HepG2 (cell line): ENCODE measurements at regions not wholly inside any gene's neighbourhood (a gene's known extent, or its start where the extent isn't known, plus 50 kb on each side); places are given as distances from the start of the nearest gene placed in this dataset.

Source experiments
- ATAC-seq: fragments of 200-7000 bp; cut with Tn5 transposase; 3 replicates; pipeline ENCODE4 v1.9.1; 2020; ENCODE audit warnings: mild to moderate bottlenecking, moderate library complexity
- BruUV-seq: library from RNA; stranded (reverse); fragments of 400-500 nt; replicated peaks from 2 replicates; lab custom pipeline; 2021; lab: Mats Ljungman, UMichigan
- CTCF ChIA-PET: fragments of 300-600 bp; formaldehyde crosslinking; extraction: SDS; loops from one replicate; lab custom pipeline; 2021; ENCODE audit warnings: low total read pairs, inconsistent platforms, low intra/inter-chr PET ratio; lab: Yijun Ruan, JAX
- POLR2A ChIA-PET: fragments of 350-600 bp; sonication (Branson Sonifier 250); formaldehyde crosslinking; loops from one replicate; lab custom pipeline; 2020; ENCODE audit warnings: antibody characterized with exemption, inconsistent platforms; lab: Yijun Ruan, JAX
- DNase-seq: peaks from one replicate; pipeline ENCODE4 v3.0.0-alpha.2; 2015; ENCODE audit warnings: low spot score
- FAIRE-seq: peaks from 3 replicates; lab custom pipeline; 2011; peaks lifted over from hg19 to GRCh38; lab: Jason Lieb, UNC
- H2AFZ ChIP-seq: one replicate; pipeline ENCODE4 v1.6.1; 2011; ENCODE audit warnings: low read length, inconsistent platforms
- H3K27ac ChIP-seq: fragments of 300-600 bp; 3 replicates; pipeline ENCODE4 v1.8.0; 2011; ENCODE audit warnings: mixed run types, mild to moderate bottlenecking, mixed read lengths, low read length, inconsistent platforms; ENCODE audit not compliant: insufficient read depth; ENCODE audit errors: extremely low read length
- H3K27me3 ChIP-seq, 2 experiments: fragments of 200-600 bp in 1 of 2; 2 replicates in 1 of 2; 3 replicates in 1 of 2; pipeline versions ENCODE4 v1.6.0 to v1.8.0; 2011; ENCODE audit warnings: low read length in 2 of 2, mild to moderate bottlenecking in 2 of 2, moderate library complexity in 2 of 2, inconsistent platforms in 1 of 2; ENCODE audit not compliant: insufficient read depth in 2 of 2, control insufficient read depth in 1 of 2
- H3K36me3 ChIP-seq, 2 experiments: fragments of 200-600 bp in 1 of 2; replicated peaks in 1 of 2; 2 replicates in 1 of 2; 3 replicates in 1 of 2; pipeline versions ENCODE4 v1.5.1 to v1.8.0; 2011; ENCODE audit warnings: low read length in 2 of 2, inconsistent platforms in 1 of 2; ENCODE audit not compliant: insufficient read depth in 2 of 2, control insufficient read depth in 1 of 2
- H3K4me1 ChIP-seq: 2 replicates; pipeline ENCODE4 v1.5.1; 2012; ENCODE audit warnings: low read length, inconsistent platforms; ENCODE audit not compliant: insufficient read depth
- H3K4me2 ChIP-seq: 2 replicates; pipeline ENCODE4 v1.6.0; 2011; ENCODE audit warnings: low read depth, low read length, inconsistent platforms
- H3K4me3 ChIP-seq, 3 experiments: fragments of 200-600 bp in 1 of 3; sonication (generic), shearing (Covaris generic) in 1 of 3; replicated peaks in 1 of 3; 2 replicates each; pipeline ENCODE4 v1.5.1; 2011 to 2016; ENCODE audit warnings: low read length in 3 of 3, inconsistent platforms in 2 of 3, low read depth in 2 of 3, mild to moderate bottlenecking in 2 of 3, control low read depth in 1 of 3, mixed read lengths in 1 of 3; ENCODE audit not compliant: insufficient read depth in 1 of 3
- H3K79me2 ChIP-seq: one replicate; pipeline ENCODE4 v1.6.1; 2011; ENCODE audit warnings: low read length, inconsistent platforms; ENCODE audit not compliant: insufficient read depth
- H3K9ac ChIP-seq: 2 replicates; pipeline ENCODE4 v1.6.0; 2011; ENCODE audit warnings: mild to moderate bottlenecking, low read depth, low read length, inconsistent platforms; ENCODE audit not compliant: insufficient read depth
- H3K9me3 ChIP-seq: 2 replicates; pipeline ENCODE4 v1.5.1; 2012; ENCODE audit warnings: mild to moderate bottlenecking, low read length
- H4K20me1 ChIP-seq: 2 replicates; pipeline ENCODE4 v1.6.0; 2011; ENCODE audit warnings: inconsistent platforms, mild to moderate bottlenecking, low read length, moderate library complexity; ENCODE audit not compliant: insufficient read depth
- FOXK1 ChIP-seq: sonication (generic); formaldehyde crosslinking; IDR thresholded peaks from 2 replicates; pipeline ENCODE4 v1.4.0; 2020; ENCODE audit warnings: low read depth, missing genetic modification reagents, borderline replicate concordance
- KLF11 ChIP-seq: IDR thresholded peaks from 2 replicates; pipeline ENCODE4 v1.6.1; 2016; ENCODE audit warnings: missing compliant biosample characterization
- KMT2A ChIP-seq: sonication (generic); formaldehyde crosslinking; IDR thresholded peaks from 2 replicates; pipeline ENCODE4 v1.4.0; 2020; ENCODE audit warnings: missing genetic modification reagents
- TEAD2 ChIP-seq: sonication (generic); formaldehyde crosslinking; IDR thresholded peaks from 2 replicates; pipeline ENCODE4 v1.9.0; 2021; ENCODE audit warnings: missing genetic modification reagents
- USF2 ChIP-seq, 2 experiments: sonication (generic) in 1 of 2; formaldehyde crosslinking in 1 of 2; IDR thresholded peaks; 2 replicates each; pipeline versions ENCODE4 v1.5.1 to v1.6.1; 2011 to 2020; ENCODE audit warnings: borderline replicate concordance in 1 of 2, low read depth in 1 of 2, low read length in 1 of 2, mild to moderate bottlenecking in 1 of 2, missing genetic modification reagents in 1 of 2, moderate library complexity in 1 of 2
- ZBTB39 ChIP-seq: sonication (generic); formaldehyde crosslinking; IDR thresholded peaks from 2 replicates; pipeline ENCODE4 v1.5.0; 2020; ENCODE audit warnings: missing genetic modification reagents
- ZNF260 ChIP-seq: sonication (generic); formaldehyde crosslinking; IDR thresholded peaks from 2 replicates; pipeline ENCODE4 v1.4.0; 2020; ENCODE audit warnings: missing genetic modification reagents, low read depth, mild to moderate bottlenecking, borderline replicate concordance
- WGBS: methylation state at CpG from one replicate; pipeline ENCODE4 v1.1.6; 2017; ENCODE audit warnings: low lambda C conversion rate; 5-methylcytosine and 5-hydroxymethylcytosine counted together
- in situ Hi-C: cut with HindIII; loops from 2 replicates; pipeline ENCODE4 v1.10.0; 2017; ENCODE audit warnings: low pct_unique_long_range_greater_than_20kb; ENCODE audit not compliant: extremely low pct_ligation_motif_present
- intact Hi-C: fragments of 100-400 bp; cut with micrococcal nuclease; formaldehyde crosslinking; loops from one replicate; pipeline ENCODE4 v1.10.0; 2022; ENCODE audit not compliant: unreplicated experiment

GRCh38 chr18:39500306-39500705 is 1934.7 kb upstream of the CELF4 start:
- H3K4me1 ChIP-seq, result peaks cover 2% of the 10 kb centered on the region
- WGBS, result 91% methylated on average over 3 of the region's 3 CpGs
- H3K9me3 ChIP-seq, result no peaks in the 10 kb centered on the region
- H3K27ac ChIP-seq, result no peak overlapping the region
- H3K79me2 ChIP-seq, result no peaks in the 10 kb centered on the region
- H3K4me3 ChIP-seq, result no peak overlapping the region
- TF ChIP-seq KLF11 (CRISPR knock-in tag) (no peak), TEAD2 (CRISPR knock-in tag) (no peak), FOXK1 (CRISPR knock-in tag) (no peak), ZBTB39 (CRISPR knock-in tag) (no peak)
- H2AFZ ChIP-seq, result no peak overlapping the region
- ATAC-seq (no peak), DNase-seq (no peak), FAIRE-seq (no peak)
- H4K20me1 ChIP-seq, result no peaks in the 10 kb centered on the region
- no peak overlapping the region for H3K9ac ChIP-seq
- in situ Hi-C loops, result no loop called here
- ChIA-PET POLR2A (no interaction called here), CTCF (no interaction called here)
- H3K4me2 ChIP-seq, result no peak overlapping the region
- no TSS peak for BruUV-seq
- H3K36me3 ChIP-seq, result no peaks in the 10 kb centered on the region
- intact Hi-C loops, result no loop called here
- no peaks in the 10 kb centered on the region for H3K27me3 ChIP-seq

GRCh38 chr18:39497821-39498220 is 1932.2 kb upstream of the CELF4 start:
- Histone ChIP-seq H3K9ac (no peak overlapping the region), H2AFZ (no peak overlapping the region), H3K4me1 (peaks cover 20% of the 10 kb centered on the region), H4K20me1 (no peaks in the 10 kb centered on the region), H3K27me3 (no peaks in the 10 kb centered on the region), H3K36me3 (no peaks in the 10 kb centered on the region), H3K9me3 (no peaks in the 10 kb centered on the region), H3K27ac (no peak overlapping the region), H3K4me3 (no peak overlapping the region), H3K79me2 (no peaks in the 10 kb centered on the region), H3K4me2 (no peak overlapping the region)
- no TSS peak for BruUV-seq
- DNase-seq, result no peak
- no peak for ATAC-seq
- POLR2A ChIA-PET, result no interaction called here
- CTCF ChIA-PET, result interaction anchor here (0.6 kb wide), 1 partner anchor 489 kb away, joined by 3 read pairs; no protein-coding TSS in a partner anchor
- intact Hi-C loops (no loop called here), in situ Hi-C loops (no loop called here)
- FAIRE-seq, result no peak
- TF ChIP-seq KMT2A (CRISPR knock-in tag) (no peak), USF2 (IDR thresholded peaks at IDR 0.05; ENCODE audit: low read depth, low read length) (no peak), USF2 (CRISPR knock-in tag; IDR thresholded peaks at IDR 0.05; ENCODE audit: borderline replicate concordance) (no peak), ZNF260 (CRISPR knock-in tag) (no peak)
